ENCODE measurements at regions not wholly inside any gene's neighbourhood (a gene's known extent, or its start where the extent isn't known, plus 50 kb on each side); places are given as distances from the start of the nearest gene placed in this dataset.
"Not testable (repeated sequence)": the region's sequence is repeated elsewhere in the genome, so short reads cannot be mapped to it uniquely, and the experiment has no call there.

GRCh38 chr9:82882748-82883147, 180.2 kb downstream of the RASEF start:
- intact Hi-C loops (cut with DNase I; ENCODE audit: low total_unique reads) = no loop called here
- no peak for TF ChIP-seq CTCF (IDR thresholded peaks at IDR 0.05)
- no peak for TF ChIP-seq POLR2A (IDR thresholded peaks at IDR 0.05)
- 36 to 39% methylated on average over 2 of the region's 2 CpGs for WGBS, 2 donors

GRCh38 chr9:82883436-82883835, 179.5 kb downstream of the RASEF start:
- TF ChIP-seq CTCF (IDR thresholded peaks at IDR 0.05) (no peak), POLR2A (IDR thresholded peaks at IDR 0.05) (no peak)
- no peak for DNase-seq (ENCODE audit: low spot score in 2 of 2)
- no peak overlapping the region for H3K4me3 ChIP-seq (ENCODE audit: low read depth, poor library complexity, severe bottlenecking)
- WGBS, 2 donors = 86% methylated on average over 3 of the region's 3 CpGs
- intact Hi-C loops (cut with DNase I; ENCODE audit: low total_unique reads) = no loop called here

More at GRCh38 chr9:82882748-82883147, 180.2 kb downstream of the RASEF start:
- no peak for DNase-seq (ENCODE audit: low spot score in 2 of 2)
- H3K4me3 ChIP-seq (ENCODE audit: low read depth, poor library complexity, severe bottlenecking) = no peak overlapping the region

GRCh38 chr9:82883974-82884373, 179.0 kb downstream of the RASEF start:
- intact Hi-C loops (cut with DNase I; ENCODE audit: low total_unique reads); DNase-seq (ENCODE audit: low spot score in 2 of 2); H3K4me3 ChIP-seq (ENCODE audit: low read depth, poor library complexity, severe bottlenecking): not testable (repeated sequence)
- 83 to 91% methylated on average over 7 of the region's 7 CpGs for WGBS, 2 donors

GRCh38 chr9:82890401-82890800, 172.5 kb downstream of the RASEF start:
- TF ChIP-seq CTCF (IDR thresholded peaks at IDR 0.05) (no peak), POLR2A (IDR thresholded peaks at IDR 0.05) (no peak)
- 76 to 83% methylated on average over 4 of the region's 4 CpGs for WGBS, 2 donors
- intact Hi-C loops (cut with DNase I; ENCODE audit: low total_unique reads) = no loop called here
- no peak overlapping the region for H3K4me3 ChIP-seq (ENCODE audit: low read depth, poor library complexity, severe bottlenecking)
- DNase-seq (ENCODE audit: low spot score in 2 of 2) = no peak

- no peak for DNase-seq (ENCODE audit: low spot score in 2 of 2)
- no peak overlapping the region for H3K4me3 ChIP-seq (ENCODE audit: low read depth, poor library complexity, severe bottlenecking)
- intact Hi-C loops (cut with DNase I; ENCODE audit: low total_unique reads) = no loop called here
- no peak for TF ChIP-seq POLR2A (IDR thresholded peaks at IDR 0.05)
- TF ChIP-seq CTCF (IDR thresholded peaks at IDR 0.05) = no peak
Measured at GRCh38 chr9:82890865-82891264, 172.1 kb downstream of the RASEF start.

GRCh38 chr9:82891321-82891720, 171.6 kb downstream of the RASEF start:
- TF ChIP-seq CTCF (IDR thresholded peaks at IDR 0.05) (no peak), POLR2A (IDR thresholded peaks at IDR 0.05) (no peak)
- intact Hi-C loops (cut with DNase I; ENCODE audit: low total_unique reads) = no loop called here
- no peak for DNase-seq (ENCODE audit: low spot score in 2 of 2)
- no peak overlapping the region for H3K4me3 ChIP-seq (ENCODE audit: low read depth, poor library complexity, severe bottlenecking)
- 68 to 76% methylated on average over 1 of the region's 1 CpG for WGBS, 2 donors

All from lower leg skin (tissue), 4 donors.